Right lobe of liver (tissue), 6 donors: ENCODE measurements at regions not wholly inside any gene's neighbourhood (a gene's known extent, or its start where the extent isn't known, plus 50 kb on each side); places are given as distances from the start of the nearest gene placed in this dataset.

Experiments used
- ATAC-seq, 4 donors: fragments of 200-7000 bp; cut with Tn5 transposase; one replicate each; pipeline ENCODE4 v1.9.1; 2020; ENCODE audit warnings: mild to moderate bottlenecking in 4 of 4, moderate library complexity in 4 of 4
- DNase-seq, 3 donors: peaks; one replicate each; pipeline ENCODE4 v3.0.0-alpha.2; 2020
- H3K27ac ChIP-seq, 3 donors: fragments of 200-600 bp; one replicate each; pipeline ENCODE4 v1.8.0; 2022
- H3K27me3 ChIP-seq, 2 donors: fragments of 200-600 bp; one replicate each; pipeline ENCODE4 v1.8.0; 2022
- H3K36me3 ChIP-seq, 4 donors: fragments of 200-600 bp; sonication (generic) in 1 of 4; one replicate each; pipeline versions ENCODE4 v1.5.1 to v1.8.0; 2017 to 2022; ENCODE audit warnings: control low read depth in 1 of 4
- H3K4me1 ChIP-seq, 4 donors: fragments of 200-600 bp; sonication (generic) in 1 of 4; one replicate each; pipeline versions ENCODE4 v1.5.1 to v1.8.0; 2017 to 2022; ENCODE audit warnings: control low read depth in 1 of 4
- H3K4me3 ChIP-seq, 3 donors: fragments of 200-600 bp; one replicate each; pipeline ENCODE4 v1.8.0; 2022
- H3K9me3 ChIP-seq, 4 donors: fragments of 200-600 bp; sonication (generic) in 1 of 4; one replicate each; pipeline versions ENCODE4 v1.5.1 to v1.8.0; 2017 to 2022; ENCODE audit warnings: control low read depth in 1 of 4
- CTCF ChIP-seq, 4 donors: fragments of 200-600 bp in 3 of 4; fragments of 450-650 bp in 1 of 4; IDR thresholded peaks; one replicate each; pipeline versions ENCODE4 v1.5.1 to v1.8.0; 2016 to 2022; ENCODE audit warnings: antibody characterized with exemption in 4 of 4, mild to moderate bottlenecking in 2 of 4
- POLR2A ChIP-seq: fragments of 450-650 bp; IDR thresholded peaks from one replicate; pipeline ENCODE4 v1.6.1; 2017; ENCODE audit warnings: antibody characterized with exemption, mild to moderate bottlenecking
- WGBS: methylation state at CpG from one replicate; pipeline ENCODE4 v1.1.6; 2018; ENCODE audit warnings: low coverage, low lambda C conversion rate; ENCODE audit not compliant: insufficient coverage; ENCODE audit errors: missing lambda C conversion rate; 5-methylcytosine and 5-hydroxymethylcytosine counted together
- intact Hi-C, 2 donors: fragments of 100-400 bp; cut with DNase I; formaldehyde crosslinking; loops; one replicate each; pipeline versions ENCODE4 v1.11.2 to v1.14.1; 2022
- donor health status: DM: no; HTN: yes; CAD: no.
- donor health status: DM: no; HTN: no; CAD: no.
- donor health status: DM: no; HTN: no; CAD: no.
- donor health status: DM: no; HTN: yes; CAD: no.
- donor health status: DM: no; HTN: yes; CAD: no.

- TF ChIP-seq POLR2A (no peak), CTCF (IDR thresholded peaks at IDR 0.05) (no peak)
- no peak overlapping the region for H3K4me3 ChIP-seq
- ATAC-seq: no peak
- no peak for DNase-seq
- WGBS: 40% methylated on average over 4 of the region's 4 CpGs
- no peaks in the 10 kb centered on the region for H3K27me3 ChIP-seq
- no peaks in the 10 kb centered on the region for H3K9me3 ChIP-seq
- no peaks in the 10 kb centered on the region for H3K4me1 ChIP-seq
- no peak overlapping the region for H3K27ac ChIP-seq
- no peaks in the 10 kb centered on the region for H3K36me3 ChIP-seq
- intact Hi-C loops: no loop called here
These were observed 991.7 kb downstream of the DIAPH3 start for GRCh38 chr13:59172076-59172475.

GRCh38 chr13:59176775-59177174 lies 987.0 kb downstream of the DIAPH3 start:
- no peak overlapping the region for H3K27ac ChIP-seq
- intact Hi-C loops: no loop called here
- H3K4me1 ChIP-seq: no peaks in the 10 kb centered on the region
- no peaks in the 10 kb centered on the region for H3K36me3 ChIP-seq
- no peak for TF ChIP-seq CTCF (IDR thresholded peaks at IDR 0.05)
- no peak for TF ChIP-seq POLR2A
- no peak for ATAC-seq
- DNase-seq: no peak
- 60% methylated on average over 2 of the region's 3 CpGs for WGBS
- H3K9me3 ChIP-seq: no peaks in the 10 kb centered on the region
- H3K27me3 ChIP-seq: no peaks in the 10 kb centered on the region
- H3K4me3 ChIP-seq: no peak overlapping the region

- no peaks in the 10 kb centered on the region for H3K9me3 ChIP-seq
- no peak overlapping the region for H3K27ac ChIP-seq
- H3K36me3 ChIP-seq: no peaks in the 10 kb centered on the region
- 51% methylated on average over 2 of the region's 2 CpGs for WGBS
- H3K4me3 ChIP-seq: no peak overlapping the region
- H3K4me1 ChIP-seq: no peaks in the 10 kb centered on the region
- ATAC-seq (no peak), DNase-seq (no peak)
- H3K27me3 ChIP-seq: no peaks in the 10 kb centered on the region
- TF ChIP-seq POLR2A (no peak), CTCF (IDR thresholded peaks at IDR 0.05) (no peak)
- intact Hi-C loops: no loop called here
These were observed 985.4 kb downstream of the DIAPH3 start for GRCh38 chr13:59178344-59178743.

GRCh38 chr13:59182241-59182640 lies 981.5 kb downstream of the DIAPH3 start:
- intact Hi-C loops: no loop called here
- H3K36me3 ChIP-seq: no peaks in the 10 kb centered on the region
- WGBS: 27% methylated on average over 4 of the region's 4 CpGs
- no peak for ATAC-seq
- no peaks in the 10 kb centered on the region for H3K9me3 ChIP-seq
- no peaks in the 10 kb centered on the region for H3K4me1 ChIP-seq
- H3K27ac ChIP-seq: no peak overlapping the region
- TF ChIP-seq CTCF (IDR thresholded peaks at IDR 0.05) (no peak), POLR2A (no peak)
- DNase-seq: no peak
- no peaks in the 10 kb centered on the region for H3K27me3 ChIP-seq
- no peak overlapping the region for H3K4me3 ChIP-seq

- Histone ChIP-seq H3K36me3 (no peaks in the 10 kb centered on the region), H3K4me1 (no peaks in the 10 kb centered on the region), H3K27me3 (no peaks in the 10 kb centered on the region), H3K4me3 (no peak overlapping the region), H3K27ac (no peak overlapping the region), H3K9me3 (no peaks in the 10 kb centered on the region)
- intact Hi-C loops: no loop called here
- ATAC-seq (no peak), DNase-seq (no peak)
- TF ChIP-seq POLR2A: no peak
- no peak for TF ChIP-seq CTCF (IDR thresholded peaks at IDR 0.05)
- 53% methylated on average over 1 of the region's 1 CpG for WGBS
These were observed 966.3 kb downstream of the DIAPH3 start for GRCh38 chr13:59197397-59197796.
